Pancreas (tissue), 10 donors: ENCODE measurements at regions not wholly inside any gene's neighbourhood (a gene's known extent, or its start where the extent isn't known, plus 50 kb on each side); places are given as distances from the start of the nearest gene placed in this dataset.
A peak's percentile ranks its signal among the peaks of the same experiment; 100 is the strongest.

Experiments
- ATAC-seq, 4 donors: fragments of 200-7000 bp; cut with Tn5 transposase; one replicate each; pipeline versions ENCODE4 v1.8.0 to v1.9.1; 2020; ENCODE audit warnings: mild to moderate bottlenecking in 4 of 4, moderate library complexity in 4 of 4
- DNase-seq, 6 donors: peaks; one replicate each; pipeline ENCODE4 v3.0.0-alpha.2; 2020
- FAIRE-seq: peaks from 2 replicates; lab custom pipeline; 2012; peaks lifted over from hg19 to GRCh38; lab: Jason Lieb, UNC
- H3K27ac ChIP-seq, 4 donors: fragments of 200-600 bp; sonication (generic); 1 replicate in 3 of 4; 2 replicates in 1 of 4; pipeline versions ENCODE4 v1.5.0 to v1.8.0; 2020
- H3K27me3 ChIP-seq, 4 donors: fragments of 200-600 bp; one replicate each; pipeline ENCODE4 v1.8.0; 2021
- H3K36me3 ChIP-seq, 3 donors: fragments of 200-600 bp; sonication (generic) in 1 of 3; one replicate each; pipeline versions ENCODE4 v1.5.0 to v1.8.0; 2020 to 2021
- H3K4me1 ChIP-seq, 3 donors: fragments of 200-600 bp; one replicate each; pipeline ENCODE4 v1.8.0; 2021
- H3K4me3 ChIP-seq, 4 donors: fragments of 200-600 bp; sonication (generic) in 2 of 4; one replicate each; pipeline versions ENCODE4 v1.5.0 to v1.8.0; 2020 to 2021
- H3K9me3 ChIP-seq, 4 donors: fragments of 200-600 bp; one replicate each; pipeline ENCODE4 v1.8.0; 2021
- CTCF ChIP-seq, 4 donors: fragments of 200-600 bp; sonication (generic) in 3 of 4; IDR thresholded peaks; one replicate each; pipeline versions ENCODE4 v1.5.0 to v1.8.0; 2021; ENCODE audit warnings: antibody characterized with exemption in 4 of 4
- WGBS, 2 donors: extraction: QIAGEN DNeasy Blood & Tissue Kit; methylation state at CpG; one replicate each; pipeline ENCODE4 v1.1.7; 2013; 5-methylcytosine and 5-hydroxymethylcytosine counted together
- intact Hi-C, 3 donors: fragments of 100-400 bp; cut with DNase I; formaldehyde crosslinking; loops; one replicate each; pipeline versions ENCODE4 v1.11.1 to v1.14.2; 2022
- donor health status: healthy with polysubstance abuse.
- donor health status: DM: no; HTN: no; CAD: no; lungs with moderate emphysema.
- donor health status: DM: no; HTN: no; CAD: no.
- donor health status: control.
- donor health status: control.
- donor health status: Bipolar disorder and iron deficiency.
- donor health status: DM: yes; HTN: yes; CAD: no.
- donor health status: DM: no; HTN: no; CAD: no.
- donor health status: DM: no; HTN: no; CAD: no.
- donor health status: DM: yes; HTN: yes; CAD: no.

GRCh38 chr3:70806556-70806955, 494.1 kb upstream of the MDFIC2 start:
- ATAC-seq (no peak), DNase-seq (no peak), FAIRE-seq (no peak)
- intact Hi-C loops, result no loop called here
- no peaks in the 10 kb centered on the region for H3K27me3 ChIP-seq
- H3K27ac ChIP-seq, result no peak overlapping the region
- no peaks in the 10 kb centered on the region for H3K9me3 ChIP-seq
- H3K4me3 ChIP-seq, result no peak overlapping the region
- H3K4me1 ChIP-seq, result no peaks in the 10 kb centered on the region
- 79 to 86% methylated on average over 7 of the region's 7 CpGs for WGBS, 2 donors
- no peak for TF ChIP-seq CTCF (IDR thresholded peaks at IDR 0.05)
- H3K36me3 ChIP-seq, result no peaks in the 10 kb centered on the region

- no peak for TF ChIP-seq CTCF (IDR thresholded peaks at IDR 0.05)
- no peaks in the 10 kb centered on the region for H3K36me3 ChIP-seq
- H3K4me3 ChIP-seq, result no peak overlapping the region
- no peaks in the 10 kb centered on the region for H3K9me3 ChIP-seq
- FAIRE-seq (no peak), DNase-seq (no peak), ATAC-seq (no peak)
- H3K4me1 ChIP-seq, result no peaks in the 10 kb centered on the region
- no peak overlapping the region for H3K27ac ChIP-seq
- intact Hi-C loops, result no loop called here
- no peaks in the 10 kb centered on the region for H3K27me3 ChIP-seq
- WGBS, 2 donors, result 91 to 94% methylated on average over 6 of the region's 6 CpGs
These were observed 493.6 kb upstream of the MDFIC2 start for GRCh38 chr3:70806021-70806420.

GRCh38 chr3:70805061-70805889, 492.8 kb upstream of the MDFIC2 start:
- Histone ChIP-seq H3K4me1 (no peaks in the 10 kb centered on the region), H3K27ac (peak overlapping the region in 1 of 4 donors; percentile 2), H3K9me3 (no peaks in the 10 kb centered on the region), H3K27me3 (no peaks in the 10 kb centered on the region), H3K36me3 (no peaks in the 10 kb centered on the region), H3K4me3 (no peak overlapping the region)
- TF ChIP-seq CTCF (IDR thresholded peaks at IDR 0.05), result no peak
- DNase-seq (no peak), FAIRE-seq (no peak), ATAC-seq (no peak)
- intact Hi-C loops, result no loop called here
- 83 to 84% methylated on average over 6 of the region's 6 CpGs for WGBS, 2 donors

GRCh38 chr3:70803891-70804290, 491.5 kb upstream of the MDFIC2 start:
- 84 to 94% methylated on average over 2 of the region's 2 CpGs for WGBS, 2 donors
- no peak for FAIRE-seq

More at GRCh38 chr3:70803891-70804290, 491.5 kb upstream of the MDFIC2 start:
- Histone ChIP-seq H3K4me1 (no peaks in the 10 kb centered on the region), H3K36me3 (no peaks in the 10 kb centered on the region), H3K9me3 (no peaks in the 10 kb centered on the region), H3K4me3 (no peak overlapping the region), H3K27me3 (no peaks in the 10 kb centered on the region), H3K27ac (no peak overlapping the region)
- ATAC-seq, result no peak
- no peak for DNase-seq
- intact Hi-C loops, result no loop called here
- TF ChIP-seq CTCF (IDR thresholded peaks at IDR 0.05), result no peak
